Heart left ventricle (tissue), 16 donors: ENCODE measurements at regions not wholly inside any gene's neighbourhood (a gene's known extent, or its start where the extent isn't known, plus 50 kb on each side); places are given as distances from the start of the nearest gene placed in this dataset.
A peak's percentile ranks its signal among the peaks of the same experiment; 100 is the strongest.

Experiments
- ATAC-seq, 4 donors: fragments of 200-7000 bp; cut with Tn5 transposase; one replicate each; pipeline ENCODE4 v1.9.1; 2020 to 2022; ENCODE audit warnings: moderate library complexity in 4 of 4, mild to moderate bottlenecking in 3 of 4, moderate number of reproducible peaks in 1 of 4
- DNase-seq, 5 donors: peaks; one replicate each; pipeline ENCODE4 v3.0.0-alpha.2; 2020
- H3K27ac ChIP-seq, 12 donors: fragments of 200-600 bp; sonication (generic) in 4 of 12; one replicate each; pipeline versions ENCODE4 v1.5.0 to v1.8.0; 2016 to 2022; ENCODE audit warnings: mild to moderate bottlenecking in 2 of 12
- H3K27me3 ChIP-seq, 9 donors: fragments of 200-600 bp; sonication (generic) in 2 of 9; one replicate each; pipeline versions ENCODE4 v1.5.1 to v1.8.0; 2016 to 2022; ENCODE audit warnings: mild to moderate bottlenecking in 3 of 9
- H3K36me3 ChIP-seq, 9 donors: fragments of 200-600 bp; sonication (generic) in 2 of 9; one replicate each; pipeline versions ENCODE4 v1.5.0 to v1.8.0; 2018 to 2022; ENCODE audit warnings: mild to moderate bottlenecking in 2 of 9
- H3K4me1 ChIP-seq, 12 donors: fragments of 200-600 bp; sonication (generic) in 4 of 12; one replicate each; pipeline versions ENCODE4 v1.5.0 to v1.8.0; 2016 to 2022; ENCODE audit warnings: mild to moderate bottlenecking in 3 of 12
- H3K4me3 ChIP-seq, 12 donors: fragments of 200-600 bp; sonication (generic) in 4 of 12; one replicate each; pipeline versions ENCODE4 v1.5.0 to v1.8.0; 2017 to 2022; ENCODE audit warnings: mild to moderate bottlenecking in 9 of 12, moderate library complexity in 4 of 12
- H3K9me3 ChIP-seq, 12 donors: fragments of 200-600 bp; sonication (generic) in 4 of 12; one replicate each; pipeline versions ENCODE4 v1.5.0 to v1.8.0; 2016 to 2022; ENCODE audit warnings: mild to moderate bottlenecking in 1 of 12
- POLR2A ChIP-seq, 2 donors: fragments of 450-650 bp; IDR thresholded peaks; one replicate each; pipeline ENCODE4 v1.6.1; 2017; ENCODE audit warnings: antibody characterized with exemption in 2 of 2, mild to moderate bottlenecking in 2 of 2, moderate library complexity in 2 of 2
- WGBS, 4 donors: extraction: QIAGEN DNeasy Blood & Tissue Kit in 2 of 4; methylation state at CpG; one replicate each; pipeline versions ENCODE4 v1.1.5 to v1.1.7; 2013 to 2018; 5-methylcytosine and 5-hydroxymethylcytosine counted together
- intact Hi-C, 10 donors: fragments of 100-400 bp; cut with DNase I; formaldehyde crosslinking; loops; one replicate each; pipeline versions ENCODE4 v1.11.1 to v1.14.2; 2022
- TF ChIP-seq, protein P1 (sequence below), 12 donors: fragments of 200-600 bp; sonication (generic) in 4 of 12; IDR thresholded peaks; one replicate each; pipeline versions ENCODE4 v1.5.0 to v1.8.0; 2018 to 2022; ENCODE audit warnings: antibody characterized with exemption in 12 of 12, mild to moderate bottlenecking in 5 of 12
- donor health status: ischemic (EF 13 %, LVEDD 7.1; RV severe dilation, severe dysfunction).
- donor health status: healthy with polysubstance abuse.
- donor health status: DM: no; HTN: yes; CAD: no.
- donor health status: DM: no; HTN: no; CAD: no.
- donor health status: ischemic (EF 25% LVEDD 6.9; RV normal size, moderate dysfunction).
- donor health status: ischemic (EF 25% LVEDD 5.7; RV mildly dilated, moderate dysfunction).
- donor health status: healthy.
- donor health status: DM: yes; HTN: yes; CAD: no.
- donor health status: ischemic (EF 35%, LVEDD 5.7; RV mildly dilated, moderate dysfunction).
- donor health status: nonischemic (EF 11% LVEDD 7.7; RV severe dilation, severe dysfunction).
- donor health status: DM: yes; HTN: yes; CAD: no.
- donor health status: PGD.
- donor health status: ischemic (EF 29% LVEDD 5.4; RV normal size, mild dysfunction).
- donor health status: nonischemic (EF 23%, LVEDD 6.1; RV moderate dilation, normal function).

DNA sequence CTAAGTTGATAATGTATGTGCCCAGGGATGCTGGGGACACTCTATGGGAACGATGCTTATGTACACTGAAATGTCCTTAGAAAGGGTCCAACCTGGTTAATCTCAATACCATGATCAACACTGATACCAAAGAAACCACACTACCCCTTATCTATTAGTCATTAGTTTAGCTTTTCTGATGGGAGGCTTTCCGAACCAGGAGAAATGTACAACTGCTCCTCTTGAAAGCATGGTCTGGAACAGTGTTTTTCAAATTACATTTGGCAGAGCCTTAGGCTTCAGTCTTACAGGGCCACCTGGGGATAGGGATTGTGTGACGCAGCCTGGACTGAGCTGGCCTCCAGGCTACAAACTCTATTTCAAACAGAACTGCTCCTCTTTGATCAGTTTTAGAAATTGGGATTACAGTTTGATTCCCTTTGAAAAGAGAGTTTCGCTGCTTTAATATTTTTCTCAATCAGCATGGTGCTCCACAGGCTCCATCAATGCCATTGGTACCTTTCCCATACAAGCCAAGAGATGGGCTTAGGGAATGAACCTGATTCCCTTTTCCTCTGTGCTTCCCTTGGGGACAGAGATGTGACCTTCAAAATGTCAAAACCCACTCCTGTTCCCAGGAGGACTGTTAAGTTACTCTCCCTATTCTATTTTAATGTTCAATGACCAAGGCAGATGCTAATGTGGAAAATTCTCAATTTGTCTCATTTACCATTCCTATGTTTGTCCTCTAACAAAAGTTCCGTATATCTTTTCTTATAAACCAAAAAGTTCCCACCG, 296.0 kb upstream of the ADAMTS9 start:
- Histone ChIP-seq H3K4me3 (no peak overlapping the region), H3K36me3 (no peaks in the 10 kb centered on the region), H3K9me3 (no peaks in the 10 kb centered on the region), H3K27me3 (no peaks in the 10 kb centered on the region), H3K27ac (peak overlapping the region in 5 of 12 donors; percentile 15 to 38 (median 34)), H3K4me1 (peaks cover 0 to 5% (median 0%) of the 10 kb centered on the region in 12 donors)
- no peak for TF ChIP-seq POLR2A (IDR thresholded peaks at IDR 0.05)
- TF ChIP-seq, protein P1, sequence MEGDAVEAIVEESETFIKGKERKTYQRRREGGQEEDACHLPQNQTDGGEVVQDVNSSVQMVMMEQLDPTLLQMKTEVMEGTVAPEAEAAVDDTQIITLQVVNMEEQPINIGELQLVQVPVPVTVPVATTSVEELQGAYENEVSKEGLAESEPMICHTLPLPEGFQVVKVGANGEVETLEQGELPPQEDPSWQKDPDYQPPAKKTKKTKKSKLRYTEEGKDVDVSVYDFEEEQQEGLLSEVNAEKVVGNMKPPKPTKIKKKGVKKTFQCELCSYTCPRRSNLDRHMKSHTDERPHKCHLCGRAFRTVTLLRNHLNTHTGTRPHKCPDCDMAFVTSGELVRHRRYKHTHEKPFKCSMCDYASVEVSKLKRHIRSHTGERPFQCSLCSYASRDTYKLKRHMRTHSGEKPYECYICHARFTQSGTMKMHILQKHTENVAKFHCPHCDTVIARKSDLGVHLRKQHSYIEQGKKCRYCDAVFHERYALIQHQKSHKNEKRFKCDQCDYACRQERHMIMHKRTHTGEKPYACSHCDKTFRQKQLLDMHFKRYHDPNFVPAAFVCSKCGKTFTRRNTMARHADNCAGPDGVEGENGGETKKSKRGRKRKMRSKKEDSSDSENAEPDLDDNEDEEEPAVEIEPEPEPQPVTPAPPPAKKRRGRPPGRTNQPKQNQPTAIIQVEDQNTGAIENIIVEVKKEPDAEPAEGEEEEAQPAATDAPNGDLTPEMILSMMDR (IDR thresholded peaks at IDR 0.05) = peak in 3 of 12 donors; percentile 11 to 25 (median 19)
- intact Hi-C loops = loop anchor here in 1 of 10 donors (10.0 kb wide), 1 partner anchor 181 kb away; no protein-coding TSS in a partner anchor
- ATAC-seq (peak; percentile 55 to 88 (median 75)), DNase-seq (peak in 4 of 5 donors; percentile 30 to 50 (median 34))
- WGBS, 4 donors = 75 to 87% (median 78%) methylated on average over 6 of the region's 6 CpGs

DNA sequence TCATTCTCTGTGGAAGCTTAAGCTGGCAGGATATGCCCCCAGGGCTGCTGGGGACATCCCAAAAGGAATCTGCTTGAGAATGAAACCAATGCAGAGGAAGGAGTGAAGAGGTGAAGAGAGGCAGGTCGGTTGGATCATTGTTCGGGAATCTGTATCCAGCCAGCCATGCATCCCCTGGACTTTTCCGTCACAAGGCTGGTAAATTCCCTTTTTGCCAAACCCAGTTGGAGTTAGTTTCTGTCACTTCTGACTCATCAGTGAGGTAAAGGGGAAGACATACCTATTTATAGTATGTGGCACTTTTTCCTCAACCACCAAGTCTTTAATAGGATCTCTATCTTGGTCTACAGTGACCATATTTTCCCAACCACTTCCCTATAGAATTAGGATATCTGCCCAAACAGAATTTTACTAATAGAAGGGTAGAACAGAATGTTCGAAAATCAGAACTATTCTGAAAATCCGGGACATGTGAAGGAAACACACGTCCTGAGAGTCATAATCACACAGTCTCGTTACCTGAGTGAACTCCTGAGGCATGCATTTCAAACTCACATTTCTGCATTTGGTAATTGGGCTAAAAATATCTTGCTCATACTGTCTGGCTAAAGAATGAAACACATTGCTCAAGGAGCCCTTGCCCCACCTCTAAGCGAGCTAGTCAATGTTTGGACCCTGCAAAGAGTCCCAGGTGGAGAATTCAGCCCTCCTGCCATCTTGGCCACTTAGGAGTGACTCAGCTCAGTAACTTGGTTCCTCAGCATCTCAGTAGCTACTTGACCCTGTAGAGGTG, 289.7 kb upstream of the ADAMTS9 start:
- Histone ChIP-seq H3K4me1 (peaks cover 0 to 14% (median 2%) of the 10 kb centered on the region in 12 donors), H3K9me3 (no peaks in the 10 kb centered on the region), H3K27me3 (no peaks in the 10 kb centered on the region), H3K36me3 (no peaks in the 10 kb centered on the region), H3K27ac (no peak overlapping the region), H3K4me3 (no peak overlapping the region)
- intact Hi-C loops = no loop called here
- TF ChIP-seq, protein P1 (IDR thresholded peaks at IDR 0.05) = no peak
- TF ChIP-seq POLR2A (IDR thresholded peaks at IDR 0.05) = no peak
- DNase-seq = no peak
- ATAC-seq = peak in 3 of 4 donors; percentile 55 to 72 (median 58)
- 56 to 76% (median 67%) methylated on average over 8 of the region's 8 CpGs for WGBS, 4 donors

DNA sequence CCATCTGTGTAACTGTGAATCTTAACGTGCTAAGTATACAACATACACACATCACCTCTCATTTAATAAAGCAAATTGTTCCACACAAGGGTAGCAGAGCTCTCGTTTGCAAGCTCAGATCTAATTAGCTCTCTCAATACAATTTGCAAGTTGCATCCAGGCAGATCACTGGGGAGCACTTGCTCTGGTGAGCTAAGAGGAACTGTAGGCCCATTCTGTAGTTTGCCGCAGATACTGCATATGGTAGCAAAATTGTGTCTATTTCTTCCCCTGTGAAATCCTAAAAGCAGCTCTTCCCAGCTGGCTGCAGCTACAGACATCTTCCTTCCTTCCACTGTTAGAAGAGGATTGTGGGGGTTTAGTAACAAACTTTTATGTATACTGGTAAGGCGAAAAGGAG, 288.7 kb upstream of the ADAMTS9 start:
- H3K4me3 ChIP-seq = no peak overlapping the region
- DNase-seq = no peak
- peaks cover 0 to 14% (median 2%) of the 10 kb centered on the region in 12 donors for H3K4me1 ChIP-seq
- 70 to 83% (median 77%) methylated on average over 4 of the region's 4 CpGs for WGBS, 4 donors
- no peak for TF ChIP-seq POLR2A (IDR thresholded peaks at IDR 0.05)
- TF ChIP-seq, protein P1 (IDR thresholded peaks at IDR 0.05) = no peak
- H3K9me3 ChIP-seq = no peaks in the 10 kb centered on the region
- intact Hi-C loops = no loop called here
- no peak for ATAC-seq
- no peak overlapping the region for H3K27ac ChIP-seq
- H3K27me3 ChIP-seq = no peaks in the 10 kb centered on the region
- no peaks in the 10 kb centered on the region for H3K36me3 ChIP-seq

DNA sequence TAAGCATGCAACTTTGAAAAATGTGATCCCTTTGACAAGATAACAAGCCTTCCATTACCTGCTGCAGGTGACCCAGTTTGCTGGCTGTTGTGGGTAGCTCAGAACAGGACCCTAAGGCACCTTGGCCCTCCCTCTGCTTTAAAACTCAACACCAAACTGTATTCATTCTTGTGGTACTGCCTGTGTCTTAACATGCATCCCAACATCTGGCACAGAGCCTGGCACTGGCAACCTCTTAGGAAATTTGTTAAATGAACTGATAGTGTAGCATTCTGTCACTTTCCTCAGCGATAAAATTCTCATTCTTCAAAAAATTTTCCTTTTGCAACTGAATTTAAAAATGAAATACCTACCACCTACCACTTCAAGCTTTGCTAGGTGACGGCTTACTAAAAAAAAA, 287.3 kb upstream of the ADAMTS9 start:
- no peak overlapping the region for H3K4me3 ChIP-seq
- H3K4me1 ChIP-seq = peaks cover 0 to 14% (median 2%) of the 10 kb centered on the region in 12 donors
- DNase-seq (peak in 3 of 5 donors; percentile 30 to 57 (median 52)), ATAC-seq (peak in 2 of 4 donors; percentile 37 to 47)
- no peaks in the 10 kb centered on the region for H3K36me3 ChIP-seq
- TF ChIP-seq, protein P1 (IDR thresholded peaks at IDR 0.05) = no peak
- TF ChIP-seq POLR2A (IDR thresholded peaks at IDR 0.05) = no peak
- no peaks in the 10 kb centered on the region for H3K27me3 ChIP-seq
- H3K27ac ChIP-seq = no peak overlapping the region
- intact Hi-C loops = no loop called here
- H3K9me3 ChIP-seq = no peaks in the 10 kb centered on the region
- WGBS, 4 donors = 59 to 70% (median 65%) methylated on average over 2 of the region's 2 CpGs
